Heart right ventricle (tissue), 16 donors: ENCODE measurements at regions not wholly inside any gene's neighbourhood (a gene's known extent, or its start where the extent isn't known, plus 50 kb on each side); places are given as distances from the start of the nearest gene placed in this dataset.

Experiments used
- ATAC-seq, 8 donors: fragments of 200-7000 bp; cut with Tn5 transposase; one replicate each; pipeline ENCODE4 v1.9.1; 2020; ENCODE audit warnings: mild to moderate bottlenecking in 8 of 8, moderate library complexity in 8 of 8, moderate number of reproducible peaks in 1 of 8
- DNase-seq, 2 donors: peaks; one replicate each; pipeline ENCODE4 v3.0.0-alpha.2; 2020
- H3K27ac ChIP-seq, 10 donors: fragments of 200-600 bp; sonication (generic) in 2 of 10; one replicate each; pipeline versions ENCODE4 v1.5.0 to v1.8.0; 2020 to 2022; ENCODE audit warnings: mild to moderate bottlenecking in 3 of 10
- H3K27me3 ChIP-seq, 7 donors: fragments of 200-600 bp; one replicate each; pipeline ENCODE4 v1.8.0; 2021 to 2022; ENCODE audit warnings: mild to moderate bottlenecking in 2 of 7
- H3K36me3 ChIP-seq, 9 donors: fragments of 200-600 bp; sonication (generic) in 1 of 9; one replicate each; pipeline versions ENCODE4 v1.5.0 to v1.8.0; 2020 to 2022; ENCODE audit warnings: mild to moderate bottlenecking in 2 of 9
- H3K4me1 ChIP-seq, 9 donors: fragments of 200-600 bp; sonication (generic) in 1 of 9; one replicate each; pipeline versions ENCODE4 v1.5.0 to v1.8.0; 2020 to 2022; ENCODE audit warnings: mild to moderate bottlenecking in 4 of 9
- H3K4me3 ChIP-seq, 10 donors: fragments of 200-600 bp; sonication (generic) in 2 of 10; one replicate each; pipeline versions ENCODE4 v1.5.0 to v1.8.0; 2020 to 2022; ENCODE audit warnings: mild to moderate bottlenecking in 7 of 10, moderate library complexity in 2 of 10
- H3K9me3 ChIP-seq, 11 donors: fragments of 200-600 bp in 10 of 11; sonication (generic) in 2 of 11; one replicate each; pipeline versions ENCODE4 v1.5.0 to v1.8.0; 2013 to 2022; ENCODE audit warnings: mild to moderate bottlenecking in 2 of 11, control low read depth in 1 of 11, moderate library complexity in 1 of 11
- CTCF ChIP-seq, 9 donors: fragments of 200-600 bp; sonication (generic) in 2 of 9; IDR thresholded peaks; one replicate each; pipeline versions ENCODE4 v1.5.0 to v1.8.0; 2021 to 2022; ENCODE audit warnings: antibody characterized with exemption in 9 of 9, mild to moderate bottlenecking in 5 of 9, moderate library complexity in 1 of 9
- WGBS, 2 donors: extraction: QIAGEN DNeasy Blood & Tissue Kit; methylation state at CpG; one replicate each; pipeline ENCODE4 v1.1.7; 2013; ENCODE audit warnings: inconsistent platforms in 1 of 2; 5-methylcytosine and 5-hydroxymethylcytosine counted together
- intact Hi-C, 10 donors: fragments of 100-400 bp; cut with DNase I; formaldehyde crosslinking; loops; one replicate each; pipeline versions ENCODE4 v1.11.1 to v1.14.2; 2022
- donor health status: Arrhythmogenic right ventricular cardiomyopathy.
- donor health status: ischemic (EF 13 %, LVEDD 7.1; RV severe dilation, severe dysfunction).
- donor health status: healthy with polysubstance abuse.
- donor health status: DM: no; HTN: yes; CAD: no.
- donor health status: DM: no; HTN: no; CAD: no.
- donor health status: ischemic (EF 25% LVEDD 6.9; RV normal size, moderate dysfunction).
- donor health status: ischemic (EF 25% LVEDD 5.7; RV mildly dilated, moderate dysfunction).
- donor health status: healthy.
- donor health status: DM: yes; HTN: yes; CAD: no.
- donor health status: Ischemic cardiomyopathy.
- donor health status: ischemic (EF 35%, LVEDD 5.7; RV mildly dilated, moderate dysfunction).
- donor health status: nonischemic (EF 11% LVEDD 7.7; RV severe dilation, severe dysfunction).
- donor health status: DM: yes; HTN: yes; CAD: no.
- donor health status: PGD.
- donor health status: ischemic (EF 29% LVEDD 5.4; RV normal size, mild dysfunction).
- donor health status: nonischemic (EF 23%, LVEDD 6.1; RV moderate dilation, normal function).

GRCh38 chr11:70505331-70505731 is 107.0 kb downstream of the CTTN start:
- no peak for DNase-seq

GRCh38 chr11:70505761-70506657 is 107.7 kb downstream of the CTTN start:
- Histone ChIP-seq H3K27me3 (peaks cover 0 to 19% (median 0%) of the 10 kb centered on the region in 7 donors), H3K27ac (no peak overlapping the region), H3K4me3 (no peak overlapping the region), H3K4me1 (peaks cover 0 to 8% (median 2%) of the 10 kb centered on the region in 9 donors), H3K9me3 (peaks cover 0 to 2% (median 0%) of the 10 kb centered on the region in 11 donors), H3K36me3 (no peaks in the 10 kb centered on the region)
- DNase-seq (no peak), ATAC-seq (no peak)
- WGBS, 2 donors, result 78 to 83% methylated on average over 15 of the region's 15 CpGs
- intact Hi-C loops, result no loop called here
- no peak for TF ChIP-seq CTCF (IDR thresholded peaks at IDR 0.05)

More at GRCh38 chr11:70505331-70505731, 107.0 kb downstream of the CTTN start:
- TF ChIP-seq CTCF (IDR thresholded peaks at IDR 0.05), result no peak
- peaks cover 0 to 12% (median 3%) of the 10 kb centered on the region in 9 donors for H3K4me1 ChIP-seq
- peaks cover 0 to 19% (median 0%) of the 10 kb centered on the region in 7 donors for H3K27me3 ChIP-seq
- no peak overlapping the region for H3K27ac ChIP-seq
- H3K4me3 ChIP-seq, result no peak overlapping the region
- H3K9me3 ChIP-seq, result no peaks in the 10 kb centered on the region
- intact Hi-C loops, result no loop called here
- WGBS, 2 donors, result 86 to 98% methylated on average over 11 of the region's 11 CpGs
- no peaks in the 10 kb centered on the region for H3K36me3 ChIP-seq
- no peak for ATAC-seq

- intact Hi-C loops, result no loop called here
- Histone ChIP-seq H3K27ac (no peak overlapping the region), H3K9me3 (peaks cover 0 to 7% (median 0%) of the 10 kb centered on the region in 11 donors), H3K4me1 (peaks cover 0 to 3% (median 0%) of the 10 kb centered on the region in 9 donors), H3K36me3 (no peaks in the 10 kb centered on the region), H3K4me3 (no peak overlapping the region), H3K27me3 (peaks cover 0 to 19% (median 0%) of the 10 kb centered on the region in 7 donors)
- DNase-seq (no peak), ATAC-seq (no peak)
- TF ChIP-seq CTCF (IDR thresholded peaks at IDR 0.05), result no peak
- WGBS, 2 donors, result 81 to 83% methylated on average over 5 of the region's 5 CpGs
These were observed 108.3 kb downstream of the CTTN start for GRCh38 chr11:70506658-70506970.

- Histone ChIP-seq H3K36me3 (no peaks in the 10 kb centered on the region), H3K9me3 (peaks cover 0 to 10% (median 2%) of the 10 kb centered on the region in 11 donors), H3K27ac (no peak overlapping the region), H3K27me3 (peaks cover 0 to 19% (median 0%) of the 10 kb centered on the region in 7 donors), H3K4me3 (no peak overlapping the region), H3K4me1 (no peaks in the 10 kb centered on the region)
- no peak for DNase-seq
- TF ChIP-seq CTCF (IDR thresholded peaks at IDR 0.05), result no peak
- ATAC-seq, result no peak
- intact Hi-C loops, result no loop called here
- WGBS, 2 donors, result 86 to 96% methylated on average over 7 of the region's 7 CpGs
These were observed 108.7 kb downstream of the CTTN start for GRCh38 chr11:70506986-70507385.
